Right hindlimb (tissue), 1 donor: ENCODE measurements at regions not wholly inside any gene's neighbourhood (a gene's known extent, or its start where the extent isn't known, plus 50 kb on each side); places are given as distances from the start of the nearest gene placed in this dataset.

Experiments
- DNase-seq: peaks from one replicate; pipeline ENCODE4 v3.0.0-alpha.2; 2018

- DNase-seq, result no peak
These were observed 608.4 kb downstream of the HDGFL1 start for GRCh38 chr6:23177806-23178205.

DNA sequence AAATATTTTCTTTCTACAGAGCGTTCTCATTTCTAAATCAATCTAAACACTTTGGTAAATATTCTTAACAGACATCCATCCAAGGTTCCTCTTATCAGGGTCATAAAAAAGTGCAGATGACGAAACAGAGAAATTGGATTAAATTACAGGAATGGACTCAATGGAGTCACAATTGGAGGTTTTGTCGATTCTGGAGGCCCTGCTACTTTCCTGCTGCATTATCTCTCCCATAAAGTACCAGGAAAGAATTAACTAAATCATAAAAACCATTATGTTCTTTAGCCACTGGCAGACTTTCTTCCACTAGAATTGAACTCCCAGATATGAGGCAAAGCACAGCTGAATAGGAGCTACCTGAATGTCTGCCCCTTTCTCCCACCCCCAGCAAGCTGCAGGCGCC, 610.6 kb downstream of the HDGFL1 start:
- no peak for DNase-seq

GRCh38 chr6:23180504-23181293, 611.3 kb downstream of the HDGFL1 start:
- DNase-seq, result peak; percentile 82

GRCh38 chr6:23181356-23182110, 612.2 kb downstream of the HDGFL1 start:
- no peak for DNase-seq

DNA sequence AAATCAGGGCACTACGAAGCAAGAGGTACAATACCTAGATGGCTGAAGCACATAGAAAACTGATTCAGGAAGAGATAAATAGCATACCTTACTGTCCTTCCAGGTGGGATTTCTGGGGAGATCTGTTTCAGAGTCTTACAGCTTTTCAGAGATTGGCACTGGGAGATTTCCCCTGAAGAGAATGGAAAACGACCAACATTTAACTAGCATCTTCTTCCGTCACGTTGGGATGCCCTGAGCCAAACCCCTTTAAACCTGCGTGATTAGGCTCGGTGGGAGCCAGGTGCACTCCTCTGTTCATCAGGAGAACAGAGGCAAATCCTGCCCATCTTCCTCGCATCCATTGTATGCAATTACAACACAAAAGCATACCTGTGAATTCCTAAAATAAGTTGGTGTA, 614.5 kb downstream of the HDGFL1 start:
- no peak for DNase-seq

DNA sequence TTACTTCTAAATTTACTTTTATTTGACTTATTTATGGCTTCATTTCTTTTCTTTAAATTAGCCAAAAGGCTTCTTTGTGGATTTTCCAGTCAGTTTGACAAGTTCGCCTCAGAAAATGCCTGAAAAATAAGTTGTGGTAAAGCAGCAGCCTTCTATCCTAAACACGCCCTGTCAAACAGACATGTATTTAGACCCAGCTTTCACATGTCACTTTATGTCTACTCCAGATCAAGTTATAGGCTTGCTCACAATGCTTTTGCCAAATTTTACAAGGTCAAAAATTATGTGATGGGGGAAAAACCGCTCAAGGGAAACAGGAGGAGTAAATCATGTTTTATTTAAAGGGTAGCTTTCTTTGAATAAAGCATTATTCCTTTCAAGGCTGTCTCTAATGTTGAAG, 615.0 kb downstream of the HDGFL1 start:
- DNase-seq, result no peak

DNA sequence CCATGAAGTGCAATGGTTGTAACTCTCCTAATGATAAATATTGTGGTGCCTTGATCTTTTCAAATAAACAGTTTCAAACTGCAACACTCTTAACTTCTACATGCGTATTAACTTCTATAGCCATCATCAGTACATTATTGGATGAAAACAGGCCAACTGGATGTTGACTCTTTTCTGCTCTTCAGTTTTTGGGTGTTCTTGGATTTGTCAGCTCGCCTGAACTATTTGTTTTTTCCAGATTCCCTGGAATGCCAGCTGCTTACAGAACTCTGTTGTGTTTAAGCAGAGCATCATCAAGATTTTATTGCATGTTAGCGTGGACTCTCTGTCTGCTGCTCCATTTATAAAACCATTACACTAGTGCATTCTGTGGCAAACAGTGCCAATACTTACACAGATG, 626.1 kb downstream of the HDGFL1 start:
- DNase-seq, result no peak

DNA sequence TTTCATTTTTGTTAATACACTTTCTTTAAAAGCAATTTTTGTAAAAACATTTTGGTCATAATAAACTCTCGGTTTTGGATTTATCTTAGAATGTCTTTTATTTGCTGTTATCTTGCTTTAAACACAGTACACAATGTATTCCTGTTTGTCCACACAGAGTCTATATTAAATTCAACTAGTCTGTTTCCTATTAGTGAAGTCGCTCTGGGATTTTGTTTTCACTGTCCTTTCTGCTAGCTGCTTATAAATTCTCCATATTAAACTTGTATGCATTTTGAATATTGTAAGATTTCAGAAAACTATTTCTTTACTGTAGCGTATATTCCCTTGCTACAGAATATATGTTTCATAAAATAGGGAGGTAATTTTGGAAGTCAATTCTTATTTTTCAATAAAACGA, 630.2 kb downstream of the HDGFL1 start:
- DNase-seq, result no peak

- no peak for DNase-seq
These were observed 631.6 kb downstream of the HDGFL1 start for GRCh38 chr6:23200946-23201345.

GRCh38 chr6:23202207-23202606, 632.8 kb downstream of the HDGFL1 start:
- no peak for DNase-seq

- no peak for DNase-seq
These were observed 643.0 kb downstream of the HDGFL1 start for GRCh38 chr6:23212398-23212797.

GRCh38 chr6:23213193-23213592, 643.8 kb downstream of the HDGFL1 start:
- no peak for DNase-seq

- DNase-seq, result no peak
These were observed 644.3 kb downstream of the HDGFL1 start for GRCh38 chr6:23213651-23214050.

DNA sequence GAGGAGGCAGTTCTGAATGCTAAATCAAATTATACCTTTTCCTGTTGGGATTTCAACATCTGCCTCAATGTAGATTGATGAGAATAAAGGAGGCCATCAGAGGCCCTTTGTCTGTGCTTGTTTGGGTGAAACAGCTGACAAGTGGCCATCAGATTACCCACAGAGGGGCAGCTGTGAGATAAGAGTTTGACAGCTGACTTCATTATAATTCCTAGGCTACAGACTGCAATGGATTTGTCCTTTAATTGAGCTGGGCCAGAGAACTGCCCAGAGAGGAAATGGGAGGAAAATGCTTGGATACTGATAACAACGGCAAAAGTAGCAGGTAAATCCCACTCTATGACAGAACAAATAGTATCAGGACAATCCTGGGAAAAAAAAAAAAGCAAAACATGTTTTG, 649.4 kb downstream of the HDGFL1 start:
- no peak for DNase-seq

DNA sequence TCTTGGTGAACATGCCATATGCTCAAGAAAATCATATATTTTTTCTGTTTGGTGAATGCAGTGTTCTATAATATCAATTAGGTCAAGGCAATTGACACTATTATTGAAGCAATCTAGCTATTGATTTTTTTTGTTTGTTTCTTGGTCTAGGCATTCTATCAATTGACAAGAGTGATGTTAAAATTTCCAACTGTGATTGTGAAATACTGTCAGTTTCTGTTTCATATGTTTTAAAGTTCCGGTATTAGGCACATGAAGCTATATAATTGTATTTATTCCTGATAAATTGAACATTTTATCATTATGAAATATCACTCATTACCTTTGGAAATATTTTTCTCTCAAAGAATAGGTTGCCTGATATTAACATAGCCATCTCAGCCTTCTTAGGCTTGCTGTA, 653.4 kb downstream of the HDGFL1 start:
- DNase-seq, result no peak

- DNase-seq, result no peak
These were observed 655.2 kb downstream of the HDGFL1 start for GRCh38 chr6:23224540-23224939.

DNA sequence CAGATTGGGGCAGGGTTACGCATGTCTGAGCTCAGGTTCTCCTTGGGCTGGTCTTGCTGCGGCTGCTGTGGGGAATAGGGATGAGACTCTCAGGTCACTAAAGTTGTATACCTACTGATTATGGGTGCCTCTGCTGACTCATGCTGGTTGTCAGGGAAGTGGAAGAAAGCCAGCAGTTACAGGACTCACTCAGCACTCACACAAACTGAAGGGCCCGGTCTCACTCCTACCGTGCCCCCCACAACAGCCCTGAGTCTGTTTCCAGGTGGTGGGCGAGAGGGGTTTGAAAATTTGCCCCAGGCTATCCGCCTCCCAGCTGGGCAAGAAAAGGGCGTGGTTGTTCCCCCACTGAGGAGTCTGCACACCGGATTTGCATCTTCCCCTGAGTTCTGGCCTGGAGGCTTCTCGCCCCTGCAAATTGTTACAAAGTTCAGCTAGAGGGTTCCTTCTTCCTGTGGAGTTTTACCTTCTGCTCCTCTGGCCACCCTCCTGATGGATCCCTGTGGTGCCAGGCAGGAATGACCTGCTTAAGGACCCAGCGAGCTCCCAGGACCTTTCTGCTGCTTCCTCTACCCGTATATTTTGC, 659.2 kb downstream of the HDGFL1 start:
- no peak for DNase-seq

GRCh38 chr6:23243854-23244253, 674.5 kb downstream of the HDGFL1 start:
- no peak for DNase-seq

- no peak for DNase-seq
These were observed 674.9 kb downstream of the HDGFL1 start for GRCh38 chr6:23244300-23244699.

DNA sequence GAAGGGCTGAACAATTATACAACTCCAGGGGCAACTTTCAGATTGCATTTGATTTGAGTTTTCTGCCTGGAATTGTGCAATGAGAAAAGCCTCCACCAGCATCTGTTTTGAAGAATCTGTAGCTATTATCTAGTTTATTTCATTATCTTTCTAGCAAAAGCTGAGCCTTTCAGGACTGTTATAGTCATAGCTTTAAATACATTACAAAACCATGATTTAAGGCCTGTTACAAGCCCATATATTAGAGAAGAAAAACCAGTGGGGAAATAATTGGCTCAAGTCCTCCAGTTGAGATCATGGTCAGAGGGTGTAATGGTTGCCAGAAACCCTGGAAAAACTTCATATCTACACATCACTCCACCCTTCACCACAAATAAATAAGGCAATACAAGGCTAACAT, 676.2 kb downstream of the HDGFL1 start:
- DNase-seq, result peak; percentile 38

DNA sequence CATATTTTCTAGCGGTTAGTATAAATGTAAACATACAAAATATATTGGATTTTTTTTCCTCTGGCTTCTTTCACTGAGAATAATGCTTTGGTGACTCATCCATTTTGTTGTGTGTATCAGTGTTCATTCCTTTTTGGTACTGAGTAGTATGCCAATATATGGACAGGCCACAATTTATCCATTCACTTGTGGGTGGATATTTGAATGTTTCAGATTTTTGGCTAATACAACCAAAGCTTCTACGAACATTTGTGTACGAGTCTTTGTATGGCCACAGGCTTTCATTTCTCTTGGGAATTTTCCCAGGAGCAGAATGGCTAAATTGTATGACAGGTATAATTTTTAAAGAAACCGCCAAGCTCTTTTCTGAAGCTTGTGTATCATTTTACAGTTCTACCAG, 677.5 kb downstream of the HDGFL1 start:
- DNase-seq, result no peak

DNA sequence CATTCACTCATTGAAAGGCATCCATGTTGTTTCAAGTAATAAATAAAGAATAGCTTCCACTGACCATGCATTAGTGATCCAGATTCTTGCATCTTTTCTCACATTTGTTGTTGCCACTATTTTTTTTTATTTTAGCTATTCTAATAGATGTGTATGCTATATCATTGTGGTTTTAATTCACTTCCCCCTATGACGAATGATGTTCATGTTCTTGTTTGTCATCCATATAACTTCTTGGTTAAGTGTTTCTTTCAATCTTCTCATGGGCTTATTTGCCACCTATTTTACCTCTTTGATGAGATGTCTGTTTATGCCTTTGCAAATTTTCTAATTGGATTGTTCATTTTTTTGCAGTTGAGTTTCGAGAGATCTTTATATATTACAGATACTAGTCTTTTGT, 681.2 kb downstream of the HDGFL1 start:
- DNase-seq, result no peak

- DNase-seq, result no peak
These were observed 693.5 kb downstream of the HDGFL1 start for GRCh38 chr6:23262864-23263263.

DNA sequence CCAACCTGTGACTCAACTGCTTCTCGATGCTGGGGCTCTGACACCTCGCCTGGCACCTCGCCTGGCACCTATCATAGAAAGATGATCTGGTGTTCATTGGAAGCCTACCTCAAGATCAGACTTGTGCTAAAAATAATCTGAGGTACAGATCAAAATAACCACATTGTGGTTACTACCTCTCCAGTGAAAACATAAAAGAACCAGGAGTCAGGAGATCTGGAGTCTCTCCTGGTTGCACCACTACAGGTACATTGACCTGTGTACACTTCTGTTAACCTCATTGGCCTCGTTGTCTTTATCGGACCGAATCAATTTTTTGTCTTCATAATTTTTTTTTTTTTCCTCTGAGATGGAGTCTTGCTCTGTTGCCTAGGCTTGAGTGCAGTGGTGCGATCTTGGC, 695.9 kb downstream of the HDGFL1 start:
- DNase-seq, result no peak
